ENCODE measurements at regions not wholly inside any gene's neighbourhood (a gene's known extent, or its start where the extent isn't known, plus 50 kb on each side); places are given as distances from the start of the nearest gene placed in this dataset.
"Not testable (repeated sequence)": the region's sequence is repeated elsewhere in the genome, so short reads cannot be mapped to it uniquely, and the experiment has no call there.

DNA sequence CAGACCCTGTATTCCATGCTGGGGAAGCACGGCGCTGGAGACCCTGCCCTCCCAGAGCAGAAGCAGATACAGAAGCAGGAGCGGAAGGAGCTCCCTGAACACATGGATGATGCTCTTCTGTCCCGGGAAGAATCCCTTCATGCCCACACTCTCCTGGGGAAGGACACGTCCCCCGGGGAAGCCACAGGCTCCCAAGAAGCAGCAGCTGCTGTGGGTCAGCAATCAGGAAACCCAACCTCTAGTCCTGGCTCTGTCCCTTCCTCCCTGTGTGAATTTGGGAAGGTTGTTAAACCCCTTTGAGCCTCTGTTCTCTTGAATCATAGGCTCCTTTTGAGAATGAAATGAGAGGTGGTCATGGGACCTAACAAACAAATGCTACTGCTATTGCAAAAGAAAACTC lies 176.2 kb upstream of the TPM1 start:
- H3K9me3 Mint-ChIP-seq, result no peaks in the 10 kb centered on the region
- no peaks in the 10 kb centered on the region for H3K36me3 Mint-ChIP-seq
- ATAC-seq (no peak), DNase-seq (ENCODE audit: low spot score in 2 of 2) (no peak)
- H3K27ac Mint-ChIP-seq, result no peak overlapping the region

GRCh38 chr15:62867844-62868243 lies 174.7 kb upstream of the TPM1 start:
- ATAC-seq (no peak), DNase-seq (ENCODE audit: low spot score in 2 of 2) (no peak)
- Mint-ChIP-seq H3K9me3 (no peaks in the 10 kb centered on the region), H3K36me3 (no peaks in the 10 kb centered on the region), H3K27ac (no peak overlapping the region)

GRCh38 chr15:62868507-62868906 lies 174.0 kb upstream of the TPM1 start:
- DNase-seq (ENCODE audit: low spot score in 2 of 2) (no peak), ATAC-seq (no peak)
- no peaks in the 10 kb centered on the region for H3K36me3 Mint-ChIP-seq
- no peak overlapping the region for H3K27ac Mint-ChIP-seq
- H3K9me3 Mint-ChIP-seq, result no peaks in the 10 kb centered on the region

- no peaks in the 10 kb centered on the region for H3K9me3 Mint-ChIP-seq
- no peaks in the 10 kb centered on the region for H3K36me3 Mint-ChIP-seq
- ATAC-seq (no peak), DNase-seq (ENCODE audit: low spot score in 2 of 2) (no peak)
- no peak overlapping the region for H3K27ac Mint-ChIP-seq
These were observed 173.4 kb upstream of the TPM1 start for GRCh38 chr15:62869116-62869515.

DNA sequence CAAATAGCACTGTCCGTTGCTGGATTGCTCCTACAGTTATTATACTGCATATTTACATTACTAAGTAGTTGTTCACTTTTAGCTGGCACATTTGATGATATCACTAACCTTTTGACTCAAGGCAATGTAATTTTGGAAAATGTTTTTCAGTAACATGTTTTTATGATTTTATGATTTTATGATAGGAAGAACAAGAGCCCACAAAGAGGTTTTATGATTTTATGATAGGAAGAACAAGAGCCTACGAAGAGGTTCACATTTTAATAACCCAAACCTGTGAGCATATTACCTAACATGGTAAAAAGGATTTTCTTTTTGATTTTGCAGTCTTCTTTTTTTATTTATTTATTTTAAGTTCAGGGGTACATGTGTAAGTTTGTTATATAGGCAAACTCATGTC lies 172.3 kb upstream of the TPM1 start:
- H3K36me3 Mint-ChIP-seq, result no peaks in the 10 kb centered on the region
- no peak overlapping the region for H3K27ac Mint-ChIP-seq
- ATAC-seq (no peak), DNase-seq (ENCODE audit: low spot score in 2 of 2) (no peak)
- no peaks in the 10 kb centered on the region for H3K9me3 Mint-ChIP-seq

- not testable (repeated sequence) for ATAC-seq; H3K9me3 Mint-ChIP-seq; H3K27ac Mint-ChIP-seq; H3K36me3 Mint-ChIP-seq; DNase-seq (ENCODE audit: low spot score in 2 of 2)
These were observed 171.8 kb upstream of the TPM1 start for GRCh38 chr15:62870701-62871100.

GRCh38 chr15:62873203-62873602 lies 169.3 kb upstream of the TPM1 start:
- Mint-ChIP-seq H3K36me3 (no peaks in the 10 kb centered on the region), H3K27ac (no peak overlapping the region), H3K9me3 (no peaks in the 10 kb centered on the region)
- ATAC-seq (no peak), DNase-seq (ENCODE audit: low spot score in 2 of 2) (no peak)

DNA sequence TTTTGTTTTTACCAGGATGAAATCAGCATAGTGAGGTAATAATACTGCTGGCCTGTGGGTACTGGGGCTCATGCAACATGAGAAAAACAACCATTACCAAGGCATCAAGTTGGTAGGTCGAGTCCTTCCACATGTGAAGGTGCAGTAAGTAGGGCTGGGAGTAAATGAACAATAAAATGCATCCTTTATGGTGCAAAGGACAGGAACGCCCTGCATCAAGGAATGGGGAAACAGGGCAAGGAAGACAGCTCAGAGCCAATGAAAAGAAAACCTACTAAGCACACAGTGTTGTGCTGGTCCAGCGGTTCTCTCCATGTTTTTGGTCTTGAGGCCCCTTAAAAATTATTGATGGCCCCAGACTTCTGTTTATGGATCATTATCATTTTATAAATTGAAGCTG lies 168.5 kb upstream of the TPM1 start:
- Mint-ChIP-seq H3K9me3 (no peaks in the 10 kb centered on the region), H3K36me3 (no peaks in the 10 kb centered on the region), H3K27ac (no peak overlapping the region)
- DNase-seq (ENCODE audit: low spot score in 2 of 2) (no peak), ATAC-seq (no peak)

GRCh38 chr15:62874959-62875625 lies 167.5 kb upstream of the TPM1 start:
- DNase-seq (ENCODE audit: low spot score in 2 of 2) (no peak), ATAC-seq (no peak)
- no peak overlapping the region for H3K27ac Mint-ChIP-seq
- no peaks in the 10 kb centered on the region for H3K9me3 Mint-ChIP-seq
- no peaks in the 10 kb centered on the region for H3K36me3 Mint-ChIP-seq

GRCh38 chr15:62875626-62876021 lies 166.9 kb upstream of the TPM1 start:
- Mint-ChIP-seq H3K27ac (no peak overlapping the region), H3K36me3 (no peaks in the 10 kb centered on the region), H3K9me3 (no peaks in the 10 kb centered on the region)
- ATAC-seq (no peak), DNase-seq (ENCODE audit: low spot score in 2 of 2) (no peak)

DNA sequence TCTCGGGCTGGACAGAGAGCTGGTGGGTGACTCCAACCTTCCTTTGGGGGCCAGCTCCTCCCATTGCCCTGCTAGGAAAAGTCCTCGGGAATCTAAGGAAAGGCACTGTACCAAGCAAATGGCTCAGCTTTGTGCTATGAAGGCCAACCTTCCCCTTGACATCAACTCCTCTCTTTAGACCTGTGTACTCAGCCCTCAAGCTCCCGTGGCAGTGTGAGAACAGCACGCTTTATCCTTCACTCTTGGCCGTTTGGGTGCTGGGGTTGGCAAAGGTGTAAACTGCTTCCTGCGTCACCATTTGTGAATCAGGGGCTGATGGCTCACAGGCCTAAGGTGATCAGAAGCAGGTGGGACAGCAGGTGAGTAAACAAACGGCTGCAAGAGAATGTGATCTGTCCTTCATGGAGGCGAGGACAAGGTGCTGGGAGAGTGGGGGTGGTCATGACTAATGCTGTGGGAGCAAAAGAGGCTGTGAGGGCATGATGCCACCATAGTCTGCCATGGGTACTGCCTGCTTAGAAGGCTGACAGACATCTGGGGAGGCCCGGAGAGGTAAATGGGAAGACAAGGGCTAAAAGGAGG lies 165.2 kb upstream of the TPM1 start:
- no peak for ATAC-seq
- H3K27ac Mint-ChIP-seq, result peak overlapping the region in 1 of 2 donors; percentile 47
- no peaks in the 10 kb centered on the region for H3K36me3 Mint-ChIP-seq
- H3K9me3 Mint-ChIP-seq, result no peaks in the 10 kb centered on the region
- DNase-seq (ENCODE audit: low spot score in 2 of 2), result no peak

DNA sequence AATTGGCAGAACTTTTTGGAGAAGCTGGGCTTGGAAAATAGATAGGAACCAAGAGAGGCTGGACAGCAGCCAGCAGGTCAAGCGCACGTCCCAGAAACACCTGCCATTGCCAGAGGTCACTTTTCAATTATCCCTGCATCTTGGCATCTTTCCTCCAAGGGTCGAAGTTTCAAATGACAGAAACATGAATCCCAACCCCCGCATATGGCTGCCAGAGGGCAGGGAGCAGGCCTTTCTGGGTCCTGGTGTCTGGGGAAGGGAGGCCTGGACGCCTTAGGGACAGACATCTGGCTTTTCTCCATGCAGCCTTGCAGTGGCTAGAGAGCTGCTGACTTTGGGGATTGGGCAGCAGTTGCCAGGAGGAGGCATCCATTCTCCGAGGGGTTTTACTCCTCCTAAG lies 164.5 kb upstream of the TPM1 start:
- no peak for DNase-seq (ENCODE audit: low spot score in 2 of 2)
- no peak overlapping the region for H3K27ac Mint-ChIP-seq
- no peaks in the 10 kb centered on the region for H3K9me3 Mint-ChIP-seq
- H3K36me3 Mint-ChIP-seq, result no peaks in the 10 kb centered on the region
- ATAC-seq, result no peak

GRCh38 chr15:62879770-62880169 lies 162.8 kb upstream of the TPM1 start:
- DNase-seq (ENCODE audit: low spot score in 2 of 2), result no peak

DNA sequence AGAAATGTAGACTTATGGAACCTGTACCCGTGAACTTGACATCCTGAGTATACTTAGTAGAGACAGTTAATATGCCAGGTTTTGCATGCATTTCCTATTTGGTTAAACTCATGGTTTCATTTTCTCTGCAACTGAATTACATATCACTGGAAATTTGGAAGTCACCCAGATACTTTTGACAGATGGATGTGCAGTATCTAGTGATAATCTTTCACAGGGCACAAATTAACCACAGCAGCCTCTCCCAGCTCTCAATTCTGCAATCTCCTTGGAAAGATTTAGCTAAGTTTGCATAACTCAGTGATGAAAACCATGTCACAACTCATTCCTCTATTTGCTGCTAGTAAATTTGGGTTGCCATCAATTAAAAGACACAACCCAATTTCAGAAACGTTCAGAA lies 162.3 kb upstream of the TPM1 start:
- Mint-ChIP-seq H3K27ac (no peak overlapping the region), H3K9me3 (no peaks in the 10 kb centered on the region), H3K36me3 (no peaks in the 10 kb centered on the region)
- DNase-seq (ENCODE audit: low spot score in 2 of 2), result no peak
- no peak for ATAC-seq

More at GRCh38 chr15:62879770-62880169, 162.8 kb upstream of the TPM1 start:
- Mint-ChIP-seq H3K9me3 (no peaks in the 10 kb centered on the region), H3K27ac (peak overlapping the region in 1 of 2 donors; percentile 51), H3K36me3 (no peaks in the 10 kb centered on the region)
- peak in 1 of 2 donors; percentile 29 for ATAC-seq

- H3K9me3 Mint-ChIP-seq, result no peaks in the 10 kb centered on the region
- H3K36me3 Mint-ChIP-seq, result no peaks in the 10 kb centered on the region
- no peak for DNase-seq (ENCODE audit: low spot score in 2 of 2)
- no peak for ATAC-seq
- no peak overlapping the region for H3K27ac Mint-ChIP-seq
These were observed 161.5 kb upstream of the TPM1 start for GRCh38 chr15:62881056-62881455.

DNA sequence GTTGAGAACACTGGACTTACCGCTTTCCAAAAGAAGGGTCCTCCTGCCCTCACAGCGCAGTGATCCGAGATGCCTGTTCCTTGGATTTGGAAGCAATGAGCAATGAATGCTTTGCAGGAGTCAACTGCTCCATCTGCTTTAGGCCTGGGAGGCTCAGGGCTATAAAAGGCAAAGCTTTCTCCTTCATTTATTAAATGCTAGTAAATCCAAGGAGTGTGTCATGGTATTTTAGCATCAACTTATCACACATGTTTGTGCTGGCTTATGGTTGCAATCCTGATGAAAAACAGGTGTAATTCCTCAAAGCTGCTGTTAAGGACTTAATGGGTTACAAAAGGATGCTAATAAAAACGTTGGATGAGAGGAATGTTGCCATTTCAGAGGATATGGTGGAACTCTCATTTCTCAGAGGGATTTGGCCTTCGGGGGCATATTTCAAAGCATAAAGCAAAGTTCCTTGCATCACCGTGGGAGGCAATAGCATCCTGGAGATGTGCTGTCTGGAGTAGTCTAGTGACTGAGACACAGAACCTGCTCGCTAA lies 158.5 kb upstream of the TPM1 start:
- no peak overlapping the region for H3K27ac Mint-ChIP-seq
- H3K36me3 Mint-ChIP-seq, result no peaks in the 10 kb centered on the region
- ATAC-seq (no peak), DNase-seq (ENCODE audit: low spot score in 2 of 2) (no peak)
- H3K9me3 Mint-ChIP-seq, result no peaks in the 10 kb centered on the region

DNA sequence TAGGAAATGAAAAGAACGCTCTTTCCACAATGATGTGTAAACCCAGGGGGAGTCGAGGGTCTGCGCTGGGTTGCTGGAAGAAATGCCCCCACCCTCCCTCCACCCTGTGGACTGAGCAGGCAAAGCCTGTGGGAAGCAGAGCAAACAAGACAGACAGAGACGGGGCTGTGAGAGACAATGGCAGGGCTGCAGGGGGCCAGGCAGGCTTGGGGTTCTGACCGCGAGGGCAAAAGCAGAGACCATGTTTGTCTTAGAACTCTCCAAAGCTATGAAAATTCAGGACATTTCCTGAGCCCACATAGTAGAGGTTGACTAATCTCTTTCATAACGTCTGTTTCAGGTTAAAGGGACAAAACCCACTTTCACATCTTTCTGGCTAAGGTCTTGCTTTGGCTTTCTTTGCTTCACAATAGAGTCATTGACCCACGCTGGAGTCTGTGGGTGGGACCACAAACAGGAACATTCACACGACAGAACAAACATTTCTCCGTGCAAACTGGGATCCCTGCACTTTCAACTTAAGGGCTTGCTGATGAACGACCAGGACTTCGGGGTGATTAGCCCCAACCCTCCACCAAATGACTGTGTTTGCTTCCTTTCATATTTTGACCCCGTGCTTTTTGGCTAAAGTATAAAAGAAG lies 156.0 kb upstream of the TPM1 start:
- ATAC-seq (no peak), DNase-seq (ENCODE audit: low spot score in 2 of 2) (no peak)
- Mint-ChIP-seq H3K9me3 (no peaks in the 10 kb centered on the region), H3K27ac (no peak overlapping the region), H3K36me3 (no peaks in the 10 kb centered on the region)

- Mint-ChIP-seq H3K36me3 (no peaks in the 10 kb centered on the region), H3K9me3 (no peaks in the 10 kb centered on the region), H3K27ac (no peak overlapping the region)
- DNase-seq (ENCODE audit: low spot score in 2 of 2) (no peak), ATAC-seq (no peak)
These were observed 155.4 kb upstream of the TPM1 start for GRCh38 chr15:62887113-62887570.
